K562 (cell line): ENCODE measurements at regions not wholly inside any gene's neighbourhood (a gene's known extent, or its start where the extent isn't known, plus 50 kb on each side); places are given as distances from the start of the nearest gene placed in this dataset.

Source experiments
- ATAC-seq: fragments of 200-7000 bp; cut with Tn5 transposase; 3 replicates; pipeline ENCODE4 v1.9.1; 2020; ENCODE audit warnings: moderate library complexity
- BruUV-seq: library from RNA; stranded (reverse); fragments of 400-500 nt; replicated peaks from 2 replicates; lab custom pipeline; 2021; lab: Mats Ljungman, UMichigan
- CTCF ChIA-PET: fragments of 300-600 bp; formaldehyde crosslinking; extraction: SDS; loops from one replicate; lab custom pipeline; 2021; ENCODE audit warnings: low intra/inter-chr PET ratio; lab: Yijun Ruan, JAX
- POLR2A ChIA-PET: fragments of 300-600, 350-650 bp; sonication (Branson Sonifier 250); formaldehyde crosslinking; extraction: SDS; loops from one replicate; lab custom pipeline; 2021; ENCODE audit warnings: antibody characterized with exemption, inconsistent platforms; lab: Yijun Ruan, JAX
- DNase-seq, 4 experiments: peaks; one replicate each; pipeline versions ENCODE4 v3.0.0 to v3.0.0-alpha.2; 2011 to 2018; ENCODE audit warnings: low spot score in 3 of 4, mixed read lengths in 3 of 4; ENCODE audit errors: extremely low read depth in 1 of 4
- FAIRE-seq: peaks from 2 replicates; lab custom pipeline; 2011; peaks lifted over from hg19 to GRCh38; lab: Jason Lieb, UNC
- H2AFZ ChIP-seq: 2 replicates; pipeline ENCODE4 v1.6.0; 2011; ENCODE audit warnings: low read depth, low read length, control low read depth, inconsistent platforms
- H3K27ac ChIP-seq: fragments of 200-600 bp; 3 replicates; pipeline ENCODE4 v1.8.0; 2011; ENCODE audit warnings: low read depth, mild to moderate bottlenecking, control low read depth, inconsistent platforms, low read length, moderate library complexity, mixed read lengths; ENCODE audit errors: extremely low read depth
- H3K27me3 ChIP-seq, 2 experiments: fragments of 300-600 bp in 1 of 2; 2 replicates in 1 of 2; 3 replicates in 1 of 2; pipeline versions ENCODE4 v1.6.0 to v1.8.0; 2011; ENCODE audit warnings: inconsistent platforms in 2 of 2, low read length in 2 of 2, mild to moderate bottlenecking in 1 of 2, mixed read lengths in 1 of 2, moderate library complexity in 1 of 2; ENCODE audit not compliant: control insufficient read depth in 2 of 2, insufficient read depth in 2 of 2
- H3K36me3 ChIP-seq: fragments of 300-600 bp; 3 replicates; pipeline ENCODE4 v1.8.0; 2011; ENCODE audit warnings: mild to moderate bottlenecking, low read length, inconsistent platforms; ENCODE audit not compliant: control insufficient read depth, insufficient read depth
- H3K4me1 ChIP-seq, 2 experiments: fragments of 200-600 bp in 1 of 2; replicated peaks in 1 of 2; 2 replicates in 1 of 2; 3 replicates in 1 of 2; pipeline versions ENCODE4 v1.5.1 to v1.8.0; 2011; ENCODE audit warnings: inconsistent platforms in 2 of 2, low read length in 2 of 2, mild to moderate bottlenecking in 1 of 2, mixed read lengths in 1 of 2, moderate library complexity in 1 of 2; ENCODE audit not compliant: control insufficient read depth in 2 of 2, insufficient read depth in 2 of 2
- H3K4me2 ChIP-seq: 2 replicates; pipeline ENCODE4 v1.6.1; 2011; ENCODE audit warnings: low read length, control low read depth, inconsistent platforms, mixed read lengths; ENCODE audit not compliant: insufficient read depth
- H3K4me3 ChIP-seq: fragments of 200-600 bp; sonication (generic), shearing (Covaris generic); 2 replicates; pipeline ENCODE4 v1.5.1; 2016; ENCODE audit warnings: control low read depth, inconsistent platforms
- H3K79me2 ChIP-seq: fragments of 200-600 bp; 3 replicates; pipeline ENCODE4 v1.8.0; 2011; ENCODE audit warnings: low read length, inconsistent platforms; ENCODE audit not compliant: control insufficient read depth, insufficient read depth
- H3K9ac ChIP-seq, 2 experiments: 2 replicates each; pipeline versions ENCODE4 v1.6.0 to v1.6.1; 2011; ENCODE audit warnings: low read depth in 2 of 2, low read length in 2 of 2, control low read depth in 1 of 2, inconsistent platforms in 1 of 2, mild to moderate bottlenecking in 1 of 2, mixed read lengths in 1 of 2; ENCODE audit not compliant: insufficient read depth in 1 of 2
- H3K9me1 ChIP-seq: one replicate; pipeline ENCODE4 v1.6.0; 2011; ENCODE audit warnings: inconsistent platforms, mild to moderate bottlenecking, low read length, moderate library complexity; ENCODE audit not compliant: control insufficient read depth, insufficient read depth
- H3K9me3 ChIP-seq: replicated peaks from 2 replicates; pipeline ENCODE4 v1.5.1; 2011; ENCODE audit warnings: low read depth, low read length, inconsistent platforms; ENCODE audit not compliant: control insufficient read depth, insufficient read depth
- H4K20me1 ChIP-seq: replicated peaks from 2 replicates; pipeline ENCODE4 v1.6.1; 2011; ENCODE audit warnings: low read length, inconsistent platforms, mixed read lengths; ENCODE audit not compliant: control insufficient read depth, insufficient read depth
- CBX2 ChIP-seq: fragments of 200-600 bp; sonication (generic); IDR thresholded peaks from one replicate; pipeline ENCODE4 v1.6.1; 2012; ENCODE audit warnings: mild to moderate bottlenecking, low read length, inconsistent platforms; ENCODE audit not compliant: insufficient read depth, poor library complexity, severe bottlenecking
- EHMT2 ChIP-seq: fragments of 450-650 bp; IDR thresholded peaks from 2 replicates; pipeline ENCODE4 v1.6.1; 2018; ENCODE audit warnings: antibody characterized with exemption
- GTF2F1 ChIP-seq: IDR thresholded peaks from 2 replicates; pipeline ENCODE4 v1.6.1; 2011; ENCODE audit warnings: low read depth, low read length, improper control_type of control experiment
- L3MBTL2 ChIP-seq: fragments of 450-650 bp; IDR thresholded peaks from 2 replicates; pipeline ENCODE4 v1.6.1; 2016; ENCODE audit warnings: mild to moderate bottlenecking, moderate library complexity
- NCOA4 ChIP-seq: fragments of 450-650 bp; IDR thresholded peaks from 2 replicates; pipeline ENCODE4 v1.6.1; 2018; ENCODE audit warnings: mild to moderate bottlenecking; ENCODE audit not compliant: partially characterized antibody
- PTBP1 ChIP-seq: fragments of 200-400 bp; formaldehyde crosslinking; IDR thresholded peaks from 2 replicates; pipeline ENCODE4 v1.6.1; 2017; ENCODE audit warnings: low read depth, low read length
- SNIP1 ChIP-seq: fragments of 450-650 bp; IDR thresholded peaks from 2 replicates; pipeline ENCODE4 v1.7.1; 2017; ENCODE audit warnings: low read depth, mild to moderate bottlenecking
- SRSF7 ChIP-seq: fragments of 200-400 bp; formaldehyde crosslinking; optimal IDR thresholded peaks from 2 replicates; pipeline ENCODE3; 2017; ENCODE audit warnings: mild to moderate bottlenecking, low read depth, low read length
- ZNF165 ChIP-seq: fragments of 250-450 bp; sonication (Bioruptor Pico); IDR thresholded peaks from 2 replicates; pipeline ENCODE4 v1.4.0; 2020; ENCODE audit warnings: borderline replicate concordance
- WGBS: fragments of 100-300 bp; shearing (Covaris generic); methylation state at CpG from one replicate; pipeline ENCODE4 v1.1.6; 2016; ENCODE audit warnings: low coverage, mixed read lengths; ENCODE audit not compliant: insufficient coverage; ENCODE audit errors: missing lambda C conversion rate; 5-methylcytosine and 5-hydroxymethylcytosine counted together
- in situ Hi-C: fragments of 300-500 bp; cut with MboI; formaldehyde crosslinking; loops from 4 replicates; pipeline ENCODE4 v1.15.0; 2018; ENCODE audit warnings: inconsistent platforms, mixed read lengths
- intact Hi-C: fragments of 100-400 bp; cut with micrococcal nuclease; formaldehyde crosslinking; loops from 2 replicates; pipeline ENCODE4 v1.14.2; 2022
- TF ChIP-seq, protein P1 (sequence below): sonication (generic); formaldehyde crosslinking; IDR thresholded peaks from 2 replicates; pipeline ENCODE4 v1.8.0; 2022; ENCODE audit warnings: mild to moderate bottlenecking, missing genetic modification reagents
- TF ChIP-seq, protein P2 (sequence below): fragments of 250-450 bp; sonication (Bioruptor Pico); IDR thresholded peaks from 2 replicates; pipeline ENCODE4 v1.4.0; 2020; ENCODE audit warnings: mild to moderate bottlenecking
- TF ChIP-seq, protein P3 (sequence below), 2 experiments: IDR thresholded peaks in 1 of 2; conservative IDR thresholded peaks in 1 of 2; 2 replicates each; pipeline ENCODE4 v1.6.1; 2016; ENCODE audit warnings: low read depth in 2 of 2, mild to moderate bottlenecking in 1 of 2, missing compliant biosample characterization in 1 of 2, missing genetic modification characterization in 1 of 2, moderate library complexity in 1 of 2

DNA sequence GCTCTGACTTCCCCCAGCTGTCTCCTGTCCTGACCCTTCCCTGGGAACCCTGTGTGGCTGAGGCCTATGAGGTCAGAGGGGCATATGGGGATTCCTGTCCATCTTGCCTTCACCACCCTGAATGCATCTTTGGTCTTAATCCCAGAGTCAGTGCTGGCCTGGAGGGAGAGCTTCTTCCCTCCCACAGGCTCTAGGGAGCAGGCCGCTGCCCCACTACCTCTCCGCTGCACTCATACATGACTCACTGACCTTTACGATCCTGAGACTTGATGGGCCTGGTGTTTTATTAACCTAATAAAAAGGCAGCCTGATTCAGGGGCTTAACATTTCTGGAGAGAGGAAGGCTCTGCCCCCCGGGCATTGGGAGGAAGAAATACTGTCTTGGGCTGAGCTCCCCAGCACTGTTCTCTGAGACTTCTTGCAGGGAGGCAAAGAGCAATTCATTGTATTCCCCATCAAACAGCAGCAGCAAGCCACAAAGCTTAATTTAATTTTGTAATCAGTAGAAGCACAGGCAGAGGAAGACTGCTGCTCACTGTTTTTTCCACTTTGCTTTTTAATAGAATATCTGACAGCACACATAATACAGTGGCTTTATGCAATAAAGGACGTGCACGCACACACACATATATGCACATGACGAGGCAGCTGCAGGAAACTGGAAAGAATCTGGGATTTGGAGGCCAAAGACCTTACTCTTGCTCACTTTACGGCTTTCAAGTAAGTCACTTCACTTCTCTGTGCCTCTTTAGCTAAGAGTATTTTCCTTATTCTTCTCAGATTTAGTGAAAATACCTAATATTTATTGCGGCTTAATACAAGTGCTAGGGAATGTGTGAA is 89.2 kb upstream of the GRIK3 start:
- in situ Hi-C loops, result no loop called here
- BruUV-seq, result no TSS peak
- peaks cover 7% of the 10 kb centered on the region for H4K20me1 ChIP-seq

More for the DNA sequence above, 89.2 kb upstream of the GRIK3 start:
- H3K9me3 ChIP-seq, result no peaks in the 10 kb centered on the region
- CTCF ChIA-PET, result no interaction called here
- POLR2A ChIA-PET, result interaction anchor here (0.6 to 0.9 kb wide), 2 partner anchors 11 to 16 kb away, joined by 3 to 5 read pairs; no protein-coding TSS in a partner anchor
- H3K27ac ChIP-seq, result no peak overlapping the region
- no peak overlapping the region for H2AFZ ChIP-seq
- H3K4me1 ChIP-seq, result no peaks in the 10 kb centered on the region
- no peaks in the 10 kb centered on the region for H3K36me3 ChIP-seq
- ATAC-seq (no peak), DNase-seq (no peak), FAIRE-seq (no peak)
- H3K9ac ChIP-seq, result no peak overlapping the region
- H3K9me1 ChIP-seq, result peaks cover 3% of the 10 kb centered on the region
- TF ChIP-seq L3MBTL2 (no peak), PTBP1 (no peak), SRSF7 (no peak), GTF2F1 (no peak), NCOA4 (no peak), SNIP1 (no peak), ZNF165 (CRISPR knock-in tag) (no peak), CBX2 (no peak), EHMT2 (no peak)
- TF ChIP-seq, protein P1, sequence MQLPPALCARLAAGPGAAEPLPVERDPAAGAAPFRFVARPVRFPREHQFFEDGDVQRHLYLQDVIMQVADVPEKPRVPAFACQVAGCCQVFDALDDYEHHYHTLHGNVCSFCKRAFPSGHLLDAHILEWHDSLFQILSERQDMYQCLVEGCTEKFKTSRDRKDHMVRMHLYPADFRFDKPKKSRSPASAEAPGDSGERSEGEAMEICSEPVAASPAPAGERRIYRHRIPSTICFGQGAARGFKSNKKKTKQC (CRISPR knock-in tag), result no peak
- TF ChIP-seq, protein P2, sequence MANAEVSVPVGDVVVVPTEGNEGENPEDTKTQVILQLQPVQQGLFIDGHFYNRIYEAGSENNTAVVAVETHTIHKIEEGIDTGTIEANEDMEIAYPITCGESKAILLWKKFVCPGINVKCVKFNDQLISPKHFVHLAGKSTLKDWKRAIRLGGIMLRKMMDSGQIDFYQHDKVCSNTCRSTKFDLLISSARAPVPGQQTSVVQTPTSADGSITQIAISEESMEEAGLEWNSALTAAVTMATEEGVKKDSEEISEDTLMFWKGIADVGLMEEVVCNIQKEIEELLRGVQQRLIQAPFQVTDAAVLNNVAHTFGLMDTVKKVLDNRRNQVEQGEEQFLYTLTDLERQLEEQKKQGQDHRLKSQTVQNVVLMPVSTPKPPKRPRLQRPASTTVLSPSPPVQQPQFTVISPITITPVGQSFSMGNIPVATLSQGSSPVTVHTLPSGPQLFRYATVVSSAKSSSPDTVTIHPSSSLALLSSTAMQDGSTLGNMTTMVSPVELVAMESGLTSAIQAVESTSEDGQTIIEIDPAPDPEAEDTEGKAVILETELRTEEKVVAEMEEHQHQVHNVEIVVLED, result no peak
- TF ChIP-seq, protein P3, sequence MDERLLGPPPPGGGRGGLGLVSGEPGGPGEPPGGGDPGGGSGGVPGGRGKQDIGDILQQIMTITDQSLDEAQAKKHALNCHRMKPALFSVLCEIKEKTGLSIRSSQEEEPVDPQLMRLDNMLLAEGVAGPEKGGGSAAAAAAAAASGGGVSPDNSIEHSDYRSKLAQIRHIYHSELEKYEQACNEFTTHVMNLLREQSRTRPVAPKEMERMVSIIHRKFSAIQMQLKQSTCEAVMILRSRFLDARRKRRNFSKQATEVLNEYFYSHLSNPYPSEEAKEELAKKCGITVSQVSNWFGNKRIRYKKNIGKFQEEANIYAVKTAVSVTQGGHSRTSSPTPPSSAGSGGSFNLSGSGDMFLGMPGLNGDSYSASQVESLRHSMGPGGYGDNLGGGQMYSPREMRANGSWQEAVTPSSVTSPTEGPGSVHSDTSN (CRISPR knock-in tag; IDR thresholded peaks at IDR 0.05; ENCODE audit: low read depth), result no peak
- TF ChIP-seq, protein P3 (tag; conservative IDR thresholded peaks at IDR 0.05; ENCODE audit: low read depth), result no peak
- no peak overlapping the region for H3K4me2 ChIP-seq
- WGBS, result under 1% methylated on average over 9 of the region's 9 CpGs
- no peak overlapping the region for H3K4me3 ChIP-seq
- peaks cover 6 to 26% of the 10 kb centered on the region in 2 experiments; a peak in 4 of 5 replicates for H3K27me3 ChIP-seq
- no peaks in the 10 kb centered on the region for H3K79me2 ChIP-seq
- intact Hi-C loops, result no loop called here
